GM20431 (cell line): ENCODE measurements at regions not wholly inside any gene's neighbourhood (a gene's known extent, or its start where the extent isn't known, plus 50 kb on each side); places are given as distances from the start of the nearest gene placed in this dataset.

Source experiments
- in situ Hi-C: fragments of 300-500 bp; cut with MseI, MboI; formaldehyde crosslinking; loops from one replicate; pipeline ENCODE4 v1.15.0; 2020; ENCODE audit warnings: low sequenced_read_pairs; ENCODE audit not compliant: unreplicated experiment

- in situ Hi-C loops = no loop called here
Measured at GRCh38 chr3:152944671-152945070, 109.7 kb downstream of the P2RY1 start.

- in situ Hi-C loops = no loop called here
Measured at GRCh38 chr3:152945556-152945955, 110.6 kb downstream of the P2RY1 start.

GRCh38 chr3:152957491-152957890, 122.6 kb downstream of the P2RY1 start:
- in situ Hi-C loops = no loop called here

GRCh38 chr3:152959307-152959706, 124.4 kb downstream of the P2RY1 start:
- in situ Hi-C loops = no loop called here

GRCh38 chr3:152960684-152961083, 125.8 kb downstream of the P2RY1 start:
- in situ Hi-C loops = no loop called here

- in situ Hi-C loops = no loop called here
Measured at GRCh38 chr3:152961323-152961722, 126.4 kb downstream of the P2RY1 start.

- in situ Hi-C loops = no loop called here
Measured at GRCh38 chr3:152964911-152965609, 130.1 kb downstream of the P2RY1 start.

- in situ Hi-C loops = no loop called here
Measured at GRCh38 chr3:152968388-152969024, 133.6 kb downstream of the P2RY1 start.

- in situ Hi-C loops = no loop called here
Measured at GRCh38 chr3:152969557-152970300, 134.8 kb downstream of the P2RY1 start.

GRCh38 chr3:152970851-152971250, 135.9 kb downstream of the P2RY1 start:
- in situ Hi-C loops = no loop called here

- in situ Hi-C loops = no loop called here
Measured at GRCh38 chr3:152971880-152972279, 136.9 kb downstream of the P2RY1 start.

- in situ Hi-C loops = no loop called here
Measured at GRCh38 chr3:152973575-152973974, 138.6 kb downstream of the P2RY1 start.

- in situ Hi-C loops = no loop called here
Measured at GRCh38 chr3:152976239-152976638, 141.3 kb downstream of the P2RY1 start.

- in situ Hi-C loops = no loop called here
Measured at GRCh38 chr3:152977366-152977765, 142.4 kb downstream of the P2RY1 start.

- in situ Hi-C loops = no loop called here
Measured at GRCh38 chr3:152978152-152978551, 143.2 kb downstream of the P2RY1 start.

- in situ Hi-C loops = no loop called here
Measured at GRCh38 chr3:152997526-152997925, 162.6 kb downstream of the P2RY1 start.

GRCh38 chr3:152998591-152998990, 163.4 kb upstream of the RAP2B start:
- in situ Hi-C loops = no loop called here

- in situ Hi-C loops = no loop called here
Measured at GRCh38 chr3:153000325-153000724, 161.7 kb upstream of the RAP2B start.

- in situ Hi-C loops = no loop called here
Measured at GRCh38 chr3:153001210-153002078, 160.6 kb upstream of the RAP2B start.

- in situ Hi-C loops = no loop called here
Measured at GRCh38 chr3:153003441-153003840, 158.6 kb upstream of the RAP2B start.
